ENCODE measurements at regions not wholly inside any gene's neighbourhood (a gene's known extent, or its start where the extent isn't known, plus 50 kb on each side); places are given as distances from the start of the nearest gene placed in this dataset.
"Not testable (repeated sequence)": the region's sequence is repeated elsewhere in the genome, so short reads cannot be mapped to it uniquely, and the experiment has no call there.

DNA sequence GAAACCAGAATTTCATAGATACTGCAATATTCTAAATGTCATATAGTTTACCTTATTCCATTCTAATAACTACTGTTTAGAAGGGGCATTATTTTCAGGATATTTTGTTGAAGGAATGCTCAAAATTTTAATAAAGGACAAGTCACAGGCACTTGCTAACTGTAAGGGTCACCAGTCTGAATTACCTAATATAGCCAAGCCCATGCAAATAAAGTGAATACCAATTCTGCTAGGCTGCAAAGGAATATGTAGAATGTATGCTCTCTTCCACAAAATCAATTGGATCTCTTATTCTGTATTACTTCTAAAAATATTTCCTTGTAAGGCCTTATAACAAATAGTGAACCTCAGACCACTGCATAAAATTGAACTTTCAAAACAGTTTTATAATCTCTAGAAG lies 52.3 kb upstream of the FAT4 start:
- DNase-seq (ENCODE audit: low spot score): no peak

DNA sequence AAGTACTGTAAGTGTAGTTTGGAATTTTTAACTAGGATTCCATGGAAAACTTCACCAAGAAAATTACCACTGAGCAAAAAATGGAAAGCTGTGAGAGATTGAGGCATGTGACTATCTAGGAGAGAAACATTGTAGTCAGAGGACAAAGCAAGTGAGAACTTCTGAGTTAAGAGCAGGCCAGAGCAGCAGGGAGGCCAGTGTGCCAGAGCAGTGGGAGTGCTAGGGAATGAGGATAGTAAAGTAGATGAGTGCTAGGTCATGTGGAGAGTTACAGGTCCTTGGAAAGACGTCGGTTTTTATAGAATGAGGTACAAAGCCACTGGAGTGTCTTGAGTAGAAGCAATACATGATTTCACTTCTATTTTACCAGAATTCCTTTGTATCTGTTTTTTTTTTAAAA lies 52.7 kb upstream of the FAT4 start:
- no peak for DNase-seq (ENCODE audit: low spot score)

DNA sequence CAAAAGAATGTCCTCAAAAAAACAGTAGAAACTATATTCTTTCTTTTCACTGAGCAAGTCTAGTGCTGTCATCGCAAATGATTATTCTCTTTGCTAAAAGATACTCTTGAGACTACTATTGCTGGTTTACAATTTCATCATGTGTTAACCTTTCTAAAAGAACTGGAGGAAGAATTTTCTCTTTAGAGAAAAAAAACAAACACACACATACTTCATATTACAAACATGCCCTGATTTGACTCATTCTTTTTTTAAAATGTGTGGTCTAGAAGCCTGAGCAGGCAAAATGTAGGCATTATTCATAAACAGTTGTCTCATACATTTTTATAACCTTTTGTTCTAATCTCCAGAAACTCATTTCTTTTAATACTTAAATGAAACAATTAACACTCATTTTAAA lies 60.6 kb upstream of the FAT4 start:
- no peak for DNase-seq (ENCODE audit: low spot score)

DNA sequence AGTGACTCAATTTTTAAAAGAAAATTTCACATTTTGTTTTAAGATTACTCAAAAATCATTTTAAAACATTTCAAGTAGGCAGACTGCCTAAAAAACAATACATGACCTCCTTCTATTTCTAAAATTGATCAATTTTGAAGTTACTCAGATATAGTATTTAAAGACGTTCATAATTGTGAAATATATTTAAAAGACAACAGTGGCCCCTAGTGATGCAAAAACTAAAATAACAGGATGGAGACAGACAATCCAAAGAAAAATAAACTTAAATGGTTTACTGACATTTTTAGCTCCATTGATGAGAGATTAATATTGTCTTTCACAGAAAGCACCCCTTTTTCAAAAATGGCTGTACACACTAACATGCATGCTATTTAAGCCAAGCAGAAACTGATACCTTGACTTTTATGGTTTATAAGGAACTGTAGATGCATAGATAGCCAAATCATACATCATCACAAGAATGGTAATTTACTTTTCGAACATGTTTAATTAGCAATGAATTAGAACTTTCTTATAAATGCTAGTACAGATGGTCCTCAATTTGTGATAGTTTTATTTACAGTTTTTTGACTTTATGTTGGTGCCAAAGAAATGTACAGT lies 69.8 kb upstream of the FAT4 start:
- no peak for DNase-seq (ENCODE audit: low spot score)

DNA sequence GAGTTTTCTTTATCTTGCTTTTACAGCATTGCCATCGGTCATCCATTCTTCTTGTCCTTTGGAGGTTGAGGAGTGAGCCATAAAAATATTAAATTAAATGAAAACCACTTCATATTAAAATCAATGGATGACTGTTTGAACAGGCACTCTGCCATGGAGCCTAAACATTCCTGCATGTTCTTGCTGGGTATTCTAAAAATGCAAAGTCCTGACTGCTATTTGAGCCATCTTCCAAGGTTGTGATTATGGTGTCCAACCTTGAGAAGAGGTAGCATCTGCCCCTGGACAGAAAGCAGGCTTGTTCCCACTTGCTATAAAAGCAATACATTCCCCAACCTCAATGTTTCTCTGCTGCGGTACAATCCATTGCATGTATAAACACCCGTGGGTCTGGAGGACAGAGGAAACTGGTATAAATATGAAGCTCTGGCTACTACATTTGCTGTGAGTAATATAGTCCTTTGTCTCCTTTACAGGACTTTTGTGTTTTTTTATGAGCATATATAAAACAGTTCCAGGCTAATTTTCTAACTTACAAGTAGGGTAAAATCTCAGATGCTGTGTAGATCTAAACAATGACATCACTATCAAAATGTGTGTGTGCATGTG lies 70.9 kb upstream of the FAT4 start:
- DNase-seq (ENCODE audit: low spot score): no peak

DNA sequence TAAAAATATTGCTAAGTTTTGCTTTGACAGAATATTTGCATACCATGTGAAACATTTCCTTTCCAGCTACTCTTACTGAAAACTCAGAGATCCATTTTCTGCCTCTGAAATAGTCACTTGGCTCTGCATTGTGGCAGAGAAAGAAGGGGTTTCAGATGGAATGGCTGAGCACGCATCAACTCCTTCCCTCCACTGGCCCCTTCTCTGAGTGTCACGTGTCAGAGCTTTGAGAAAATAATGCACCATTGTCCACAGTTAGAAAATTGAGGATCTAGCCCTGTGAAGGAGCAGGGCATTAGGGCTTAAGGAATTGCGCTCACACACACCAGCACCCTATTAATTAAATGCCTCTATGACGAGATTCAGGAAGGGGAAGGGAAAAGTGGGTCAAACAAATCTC lies 78.8 kb upstream of the FAT4 start:
- no peak for DNase-seq (ENCODE audit: low spot score)

DNA sequence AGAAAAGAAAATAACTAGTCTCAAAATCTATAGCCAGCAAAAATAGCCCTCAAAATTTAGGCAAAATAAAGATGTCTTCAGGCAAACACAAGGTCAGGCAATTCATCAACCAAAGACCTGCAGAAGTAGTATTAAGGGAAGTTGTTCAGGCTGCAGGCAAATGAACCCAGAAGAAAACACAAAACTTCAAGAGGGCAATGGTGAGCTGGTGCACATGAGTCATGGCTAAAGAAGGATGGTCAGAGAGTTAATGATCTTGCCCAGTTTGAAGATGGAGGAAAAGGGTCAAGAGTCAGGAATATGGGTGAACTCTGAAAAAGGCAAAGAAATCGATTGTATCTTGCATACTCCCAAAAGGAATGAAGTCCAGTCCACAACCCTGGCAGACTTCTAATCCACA lies 83.1 kb upstream of the FAT4 start:
- DNase-seq (ENCODE audit: low spot score): no peak

DNA sequence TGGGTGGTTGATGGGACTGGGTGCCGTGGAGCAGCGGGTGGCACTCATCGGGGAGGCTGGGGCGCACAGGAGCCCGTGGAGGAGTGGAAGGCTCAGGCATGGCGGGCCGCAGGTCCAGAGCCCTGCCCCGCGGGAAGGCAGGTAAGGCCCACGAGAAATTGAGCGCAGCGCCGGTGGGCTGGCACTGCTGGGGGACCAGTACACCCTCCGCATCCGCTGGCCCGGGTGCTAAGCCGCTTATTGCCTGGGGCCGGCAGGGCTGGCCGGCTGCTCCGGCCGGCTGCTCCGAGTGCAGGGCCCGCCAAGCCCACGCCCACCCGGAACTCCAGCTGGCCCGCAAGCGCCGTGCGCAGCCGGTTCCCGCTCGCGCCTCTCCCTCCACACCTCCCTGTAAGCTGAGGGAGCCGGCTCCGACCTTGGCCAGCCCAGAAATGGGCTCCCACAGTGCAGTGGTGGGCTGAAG lies 85.1 kb upstream of the FAT4 start:
- no peak for DNase-seq (ENCODE audit: low spot score)

DNA sequence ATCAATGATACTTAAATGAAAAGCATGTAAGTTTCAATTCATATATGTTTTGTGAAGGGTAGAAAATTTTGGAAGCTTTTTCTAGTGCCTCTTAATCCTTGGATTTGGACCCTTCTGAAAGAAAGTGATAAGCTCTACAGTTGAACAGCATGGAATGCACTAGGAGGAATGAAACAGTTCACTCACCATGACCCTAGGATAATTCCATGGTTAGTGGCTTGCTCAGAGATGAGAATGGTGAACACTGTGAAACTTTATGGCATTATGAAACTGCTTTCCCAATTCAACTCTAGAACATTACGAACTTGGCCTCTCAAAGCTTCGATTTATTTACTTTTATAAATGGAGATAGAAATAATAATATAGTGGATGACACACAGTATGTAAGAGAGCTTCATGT lies 88.9 kb upstream of the FAT4 start:
- DNase-seq (ENCODE audit: low spot score): no peak

DNA sequence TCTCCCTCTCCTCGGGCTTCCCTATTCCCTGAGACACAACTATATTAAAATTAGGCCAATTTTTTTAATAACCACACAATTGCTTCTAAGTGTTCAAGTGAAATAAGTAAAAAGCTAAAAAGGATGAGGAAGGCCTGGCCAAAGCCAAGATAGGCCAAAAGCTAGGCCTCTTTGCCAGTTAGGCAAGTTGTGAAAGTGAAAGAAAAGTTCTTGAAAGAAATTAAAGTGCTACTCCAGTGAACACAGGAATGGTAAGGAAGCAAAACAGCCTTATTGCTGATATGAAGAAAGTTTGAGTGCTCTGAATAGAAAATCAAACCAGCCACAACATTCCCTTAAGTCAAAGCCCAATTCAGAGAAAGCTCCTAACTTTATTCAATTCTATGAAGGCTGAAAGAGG lies 114.2 kb upstream of the FAT4 start:
- no peak for DNase-seq (ENCODE audit: low spot score)

DNA sequence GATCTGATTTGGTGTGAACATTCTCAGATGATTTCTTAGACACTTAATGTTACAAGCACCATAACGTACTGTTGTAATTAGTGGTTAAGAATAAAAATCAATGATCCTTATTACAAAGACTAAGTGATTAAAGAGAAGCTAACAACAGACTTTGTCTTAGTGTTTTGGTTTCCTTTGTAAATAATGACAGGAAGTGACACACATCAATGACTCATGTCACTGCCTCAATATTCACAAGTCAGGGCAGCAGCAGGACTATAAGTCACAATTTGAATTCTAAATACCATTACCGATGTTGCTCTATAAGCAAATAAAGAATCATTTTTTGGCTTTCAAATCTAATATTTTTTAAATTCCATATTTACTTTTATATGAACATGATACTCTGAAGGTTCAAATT lies 115.8 kb upstream of the FAT4 start:
- no peak for DNase-seq (ENCODE audit: low spot score)

DNA sequence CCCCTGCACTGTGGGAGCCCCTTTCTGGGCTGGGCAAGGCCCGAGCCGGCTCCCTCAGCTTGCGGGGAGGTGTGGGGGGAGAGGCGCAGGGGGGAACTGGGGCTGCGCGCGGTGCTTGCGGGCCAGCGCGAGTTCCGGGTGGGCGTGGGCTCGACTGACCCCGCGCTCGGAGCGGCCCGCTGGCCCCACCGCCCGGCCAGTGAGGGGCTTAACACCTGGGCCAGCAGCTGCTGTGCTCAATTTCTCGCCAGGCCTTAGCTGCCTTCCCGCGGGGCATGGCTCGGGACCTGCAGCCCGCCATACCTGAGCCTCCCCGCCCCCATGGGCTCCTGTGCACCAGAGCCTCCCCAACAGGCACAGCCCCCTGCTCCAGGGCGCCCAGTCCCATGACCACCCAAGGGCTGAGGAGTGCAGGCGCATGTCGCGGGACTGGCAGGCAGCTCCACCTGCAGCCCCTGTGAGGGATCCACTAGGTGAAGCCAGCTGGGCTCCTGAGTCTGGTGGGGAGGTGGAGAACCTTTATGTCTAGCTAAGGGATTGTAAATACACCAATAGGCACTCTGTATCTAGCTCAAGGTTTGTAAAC lies 122.8 kb upstream of the FAT4 start:
- not testable (repeated sequence) for DNase-seq (ENCODE audit: low spot score)

DNA sequence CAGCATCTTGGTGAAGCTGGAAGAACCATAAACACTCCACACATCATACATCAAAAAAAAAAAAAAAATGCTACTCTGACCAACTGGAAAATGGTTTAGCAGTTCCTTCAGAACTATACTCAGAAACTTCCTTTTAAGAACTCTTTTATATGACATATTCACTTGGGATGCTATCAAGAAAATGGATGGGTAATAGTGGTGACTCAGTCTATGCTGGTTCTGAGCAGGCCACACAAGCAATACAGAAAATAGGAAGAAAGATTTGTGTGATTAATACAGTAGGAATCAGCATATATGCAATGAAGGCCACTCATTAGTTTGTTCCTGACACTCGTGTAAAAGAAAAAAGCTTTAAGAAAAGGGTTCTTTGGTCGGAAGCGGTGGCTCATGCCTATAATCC lies 123.5 kb upstream of the FAT4 start:
- DNase-seq (ENCODE audit: low spot score): no peak

DNA sequence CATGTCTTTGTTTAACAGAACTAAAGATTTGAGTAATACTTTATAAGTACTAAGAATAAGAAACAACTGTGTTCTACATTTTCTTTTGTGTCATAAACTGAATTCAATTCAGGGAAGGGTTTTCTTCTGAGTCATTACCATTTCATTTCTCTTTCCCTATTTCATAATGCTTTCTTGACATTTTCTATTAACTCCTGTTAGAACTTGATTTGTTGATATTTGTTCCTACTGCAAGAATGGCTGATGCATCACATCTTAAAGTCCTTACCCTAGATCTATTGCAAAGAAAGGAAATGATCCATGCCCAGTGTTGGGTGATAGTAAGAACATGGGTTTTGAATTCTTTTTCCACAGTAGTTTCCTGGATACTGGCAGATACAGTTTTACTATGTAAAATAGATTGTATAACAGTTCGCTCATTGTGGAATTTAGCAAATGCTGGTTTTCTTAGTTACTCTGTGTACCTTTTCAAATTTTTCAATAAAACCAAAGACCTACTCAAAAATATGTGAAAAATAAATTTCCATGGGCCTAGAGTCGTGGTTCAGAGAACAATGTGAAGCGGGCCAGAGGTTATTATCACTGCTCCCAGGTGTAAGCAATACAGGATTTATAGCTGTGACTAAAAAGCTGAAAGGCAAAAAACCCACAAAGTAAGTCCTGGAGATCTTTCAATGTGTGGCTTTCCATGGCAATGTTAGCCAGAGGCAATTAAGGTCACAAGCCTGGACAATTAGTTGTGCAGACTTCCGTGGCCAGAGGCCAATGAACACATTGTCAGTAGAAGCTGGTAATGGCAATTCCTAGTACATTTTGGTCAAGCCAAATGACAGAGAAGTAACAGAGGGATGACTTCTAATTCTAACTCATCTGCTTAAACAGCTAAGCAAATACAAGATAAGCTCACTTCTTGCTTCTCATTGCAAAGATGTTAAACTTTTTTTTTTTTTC lies 127.3 kb upstream of the FAT4 start:
- no peak for DNase-seq (ENCODE audit: low spot score)

DNA sequence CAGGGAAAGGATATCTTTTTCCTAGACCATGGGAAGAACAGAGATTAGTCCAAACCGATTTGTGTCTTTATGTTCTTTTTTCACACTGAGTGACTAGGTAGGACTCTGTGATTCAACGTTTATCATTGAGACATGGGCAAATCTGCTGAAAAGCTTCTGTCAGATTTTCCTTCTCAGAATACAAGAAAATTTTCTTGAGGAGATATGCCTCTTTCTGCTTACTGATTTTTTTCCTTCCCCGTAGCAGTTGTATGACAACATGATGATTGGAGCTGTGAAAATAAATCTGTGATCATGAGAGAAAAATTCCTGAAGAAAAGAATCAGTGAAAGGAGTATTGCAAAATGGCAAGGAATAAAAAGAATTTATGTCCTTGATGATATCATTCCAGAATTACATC lies 130.6 kb upstream of the FAT4 start:
- DNase-seq (ENCODE audit: low spot score): no peak

DNA sequence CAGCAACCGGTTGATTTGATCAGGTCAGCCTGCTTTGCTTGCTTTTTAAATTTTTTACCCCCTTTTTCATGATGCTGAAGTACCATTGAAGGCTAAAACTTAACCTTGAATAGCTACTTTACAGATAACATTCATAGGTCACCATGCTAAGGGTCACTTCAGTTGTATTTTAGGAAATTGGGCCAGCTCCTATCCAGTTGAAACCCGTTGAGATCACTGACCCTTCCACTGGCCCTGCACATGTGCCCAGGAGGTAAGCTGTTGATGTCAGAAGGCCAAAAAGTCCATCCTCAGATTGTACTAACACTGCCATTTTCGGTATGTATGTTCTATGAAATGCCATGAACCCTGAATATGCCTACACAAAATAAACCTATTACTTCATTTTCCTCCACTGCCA lies 133.0 kb upstream of the FAT4 start:
- DNase-seq (ENCODE audit: low spot score): no peak

DNA sequence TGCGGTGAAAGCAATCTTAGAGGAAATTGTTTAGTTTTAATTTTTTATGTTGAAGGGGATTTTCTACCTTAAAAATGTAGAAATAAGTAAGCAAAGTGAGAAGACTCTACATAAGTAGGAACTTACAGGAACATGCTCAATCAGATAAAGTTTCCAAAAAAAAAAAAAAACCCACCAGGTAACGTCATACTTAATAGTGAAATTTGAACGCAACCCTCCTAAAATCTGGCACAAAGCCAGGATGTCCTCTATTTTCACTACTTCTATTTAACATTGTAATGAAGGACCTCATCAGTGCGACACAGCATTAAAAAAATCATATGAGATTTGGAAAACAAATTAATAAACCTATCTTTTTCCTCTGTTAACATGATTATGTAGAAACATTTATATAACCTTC lies 135.0 kb upstream of the FAT4 start:
- DNase-seq (ENCODE audit: low spot score): no peak

DNA sequence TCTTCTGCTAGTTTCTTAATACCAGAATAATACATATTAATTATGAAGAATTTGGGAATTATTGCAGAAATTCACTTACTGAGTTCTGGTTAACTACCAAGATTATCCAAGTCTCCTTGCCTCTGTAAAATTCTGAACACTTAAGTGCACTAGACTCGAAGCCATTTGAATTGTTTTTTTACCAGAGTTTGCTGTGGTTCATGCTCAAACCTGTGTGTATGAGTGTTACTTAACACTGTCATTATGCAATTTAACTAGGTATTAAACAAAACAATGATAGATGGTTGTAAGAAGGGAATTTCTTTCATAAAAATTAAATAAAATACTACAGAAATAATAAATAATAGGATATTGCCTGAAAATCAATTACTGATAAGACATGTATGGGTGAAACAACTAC lies 145.6 kb upstream of the FAT4 start:
- no peak for DNase-seq (ENCODE audit: low spot score)

DNA sequence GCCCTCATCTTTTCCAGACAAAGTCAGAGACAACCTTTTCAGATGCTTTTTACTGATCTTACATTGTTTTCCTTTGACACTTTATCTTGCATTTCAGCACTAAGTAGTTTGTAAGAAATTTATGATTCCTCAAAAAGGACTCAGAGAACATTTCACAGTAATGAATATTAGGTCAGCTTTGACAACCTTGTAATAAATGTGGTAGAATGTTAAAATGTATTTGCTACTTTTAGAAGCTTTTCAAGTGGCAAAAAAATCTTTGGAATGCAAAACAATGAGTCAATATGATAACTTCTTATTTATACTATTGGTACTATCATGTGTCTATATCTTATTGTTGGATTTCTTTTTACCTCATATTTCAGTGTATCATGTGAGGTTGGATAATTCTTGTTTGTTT lies 146.2 kb upstream of the FAT4 start:
- no peak for DNase-seq (ENCODE audit: low spot score)

DNA sequence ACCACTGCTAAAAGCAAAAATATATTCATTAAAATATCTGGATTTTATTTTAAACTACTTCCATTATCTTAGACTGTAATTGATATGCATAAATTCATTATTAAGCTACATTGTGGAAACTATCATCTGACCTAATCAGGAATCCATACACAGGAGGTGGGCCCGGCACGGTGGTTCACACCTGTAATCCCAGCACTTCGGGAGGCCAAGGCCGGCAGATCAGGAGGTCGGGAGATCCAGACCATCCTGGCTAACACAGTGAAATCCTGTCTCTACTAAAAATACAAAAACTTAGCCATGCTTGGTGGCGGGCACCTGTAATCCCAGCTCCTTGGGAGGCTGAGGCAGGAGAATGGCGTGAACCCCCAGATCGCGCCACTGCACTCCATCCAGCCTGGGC lies 148.7 kb upstream of the FAT4 start:
- DNase-seq (ENCODE audit: low spot score): not testable (repeated sequence)

DNA sequence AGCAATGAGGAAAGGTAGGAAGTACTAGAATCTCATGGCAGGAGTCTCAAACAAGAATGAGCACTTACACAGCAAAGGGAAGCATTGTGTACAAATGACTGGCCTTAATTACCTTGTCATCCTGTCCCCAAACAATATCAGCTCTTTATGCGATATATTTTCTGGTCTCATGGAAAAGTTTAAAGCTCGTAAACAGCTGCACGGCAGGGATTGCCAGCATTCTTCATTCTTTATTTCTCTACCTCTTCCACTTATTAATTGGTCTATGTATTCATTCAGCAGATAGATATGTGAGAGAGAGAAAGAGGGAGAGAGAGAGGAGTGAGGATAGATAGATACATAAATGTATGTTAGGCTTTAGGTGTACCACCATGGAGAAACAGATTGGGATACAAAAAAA lies 155.8 kb upstream of the FAT4 start:
- DNase-seq (ENCODE audit: low spot score): no peak

DNA sequence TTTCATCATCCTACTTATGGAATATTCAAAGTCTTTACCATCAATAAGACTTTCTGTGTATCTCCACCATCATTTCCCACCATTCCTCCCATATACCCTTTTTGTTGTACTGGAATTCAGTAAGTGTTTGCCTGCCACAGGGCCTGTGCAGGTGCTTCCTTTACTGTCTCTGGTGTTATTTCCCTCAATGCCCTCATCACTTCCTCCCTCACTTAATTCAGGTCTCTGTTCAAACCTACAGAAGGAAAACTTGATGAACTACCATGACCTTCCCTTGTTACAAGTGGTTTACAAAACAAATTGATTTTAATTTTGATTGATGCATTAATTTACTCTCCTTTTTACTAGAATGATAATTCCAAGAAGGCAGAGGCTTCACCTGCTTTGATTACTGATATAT lies 159.5 kb upstream of the FAT4 start:
- DNase-seq (ENCODE audit: low spot score): no peak

DNA sequence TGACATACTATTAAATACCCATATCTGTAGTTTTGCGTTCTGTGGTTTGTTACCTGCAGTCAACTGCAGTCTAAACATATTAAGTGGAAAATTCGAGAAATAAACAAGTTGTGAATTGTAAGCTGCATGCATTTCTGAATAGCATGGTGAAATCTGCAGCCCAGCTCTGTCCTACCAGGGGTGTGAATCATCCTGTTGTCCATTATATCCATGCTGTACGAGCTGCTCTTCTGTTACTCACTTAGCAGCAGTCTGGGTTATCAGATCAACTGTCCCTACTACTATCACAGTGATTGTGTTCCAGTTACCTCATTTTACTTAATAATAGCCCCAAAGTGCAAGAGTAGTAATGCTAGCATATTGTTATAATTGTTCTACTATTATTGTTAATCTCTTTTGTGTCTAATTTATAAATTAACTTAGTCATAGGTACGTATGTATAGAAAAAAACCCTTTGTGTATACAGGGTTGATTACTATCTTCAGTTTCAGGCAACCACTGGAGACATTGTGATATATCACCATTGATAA lies 173.7 kb upstream of the FAT4 start:
- no peak for DNase-seq (ENCODE audit: low spot score)

Measured in activated CD4-positive, alpha-beta T cell treated with anti-CD3 and anti-CD28 coated beads, Interleukin-2, Interleukin-4, amounts not matched to agents 100 ng/mL and 50 ng/mL, durations not matched to agents 16 hours and 8 hours (primary cell).